ENCODE measurements at regions not wholly inside any gene's neighbourhood (a gene's known extent, or its start where the extent isn't known, plus 50 kb on each side); places are given as distances from the start of the nearest gene placed in this dataset.

- TF ChIP-seq POLR2A (IDR thresholded peaks at IDR 0.05), result no peak
- TF ChIP-seq CTCF (IDR thresholded peaks at IDR 0.05), result no peak
Measured at GRCh38 chr7:67566101-67566500, 569.5 kb downstream of the TYW1 start.
